ENCODE measurements at regions not wholly inside any gene's neighbourhood (a gene's known extent, or its start where the extent isn't known, plus 50 kb on each side); places are given as distances from the start of the nearest gene placed in this dataset.

GRCh38 chr13:70424428-70424827 lies 316.2 kb upstream of the KLHL1 start:
- peaks cover 3% of the 10 kb centered on the region for H3K36me3 Mint-ChIP-seq (ENCODE audit: low read depth)
- H3K27ac Mint-ChIP-seq = no peak overlapping the region
- H3K4me3 Mint-ChIP-seq (ENCODE audit: low read depth) = no peak overlapping the region
- peaks cover 2% of the 10 kb centered on the region for H3K4me1 Mint-ChIP-seq (ENCODE audit: low read depth)
- DNase-seq (ENCODE audit: low spot score) = no peak
- intact Hi-C loops (cut with micrococcal nuclease) = no loop called here
- peaks cover 7% of the 10 kb centered on the region for H3K9me3 Mint-ChIP-seq
- H3K27me3 Mint-ChIP-seq (ENCODE audit: low read depth) = no peaks in the 10 kb centered on the region

GRCh38 chr13:70415136-70415535 lies 306.9 kb upstream of the KLHL1 start:
- no peak overlapping the region for H3K27ac Mint-ChIP-seq
- H3K27me3 Mint-ChIP-seq (ENCODE audit: low read depth) = no peaks in the 10 kb centered on the region
- intact Hi-C loops (cut with micrococcal nuclease) = no loop called here
- H3K9me3 Mint-ChIP-seq = peaks cover 20% of the 10 kb centered on the region
- no peak overlapping the region for H3K4me3 Mint-ChIP-seq (ENCODE audit: low read depth)
- no peaks in the 10 kb centered on the region for H3K36me3 Mint-ChIP-seq (ENCODE audit: low read depth)
- DNase-seq (ENCODE audit: low spot score) = no peak
- no peaks in the 10 kb centered on the region for H3K4me1 Mint-ChIP-seq (ENCODE audit: low read depth)

GRCh38 chr13:70408865-70409264 lies 300.6 kb upstream of the KLHL1 start:
- H3K27me3 Mint-ChIP-seq (ENCODE audit: low read depth) = no peaks in the 10 kb centered on the region
- intact Hi-C loops (cut with micrococcal nuclease) = no loop called here
- no peak overlapping the region for H3K4me3 Mint-ChIP-seq (ENCODE audit: low read depth)
- H3K36me3 Mint-ChIP-seq (ENCODE audit: low read depth) = no peaks in the 10 kb centered on the region
- peaks cover 9% of the 10 kb centered on the region for H3K9me3 Mint-ChIP-seq
- H3K27ac Mint-ChIP-seq = no peak overlapping the region
- DNase-seq (ENCODE audit: low spot score) = no peak
- no peaks in the 10 kb centered on the region for H3K4me1 Mint-ChIP-seq (ENCODE audit: low read depth)

- peaks cover 4% of the 10 kb centered on the region for H3K9me3 Mint-ChIP-seq
- no peaks in the 10 kb centered on the region for H3K27me3 Mint-ChIP-seq (ENCODE audit: low read depth)
- no peak overlapping the region for H3K27ac Mint-ChIP-seq
These were observed 299.2 kb upstream of the KLHL1 start for GRCh38 chr13:70407486-70407885.

GRCh38 chr13:70405266-70405665 lies 297.0 kb upstream of the KLHL1 start:
- H3K27me3 Mint-ChIP-seq (ENCODE audit: low read depth) = no peaks in the 10 kb centered on the region
- intact Hi-C loops (cut with micrococcal nuclease) = no loop called here
- peaks cover under 1% of the 10 kb centered on the region for H3K9me3 Mint-ChIP-seq
- no peak for DNase-seq (ENCODE audit: low spot score)
- no peaks in the 10 kb centered on the region for H3K36me3 Mint-ChIP-seq (ENCODE audit: low read depth)
- no peak overlapping the region for H3K27ac Mint-ChIP-seq
- H3K4me3 Mint-ChIP-seq (ENCODE audit: low read depth) = no peak overlapping the region
- H3K4me1 Mint-ChIP-seq (ENCODE audit: low read depth) = no peaks in the 10 kb centered on the region

More at GRCh38 chr13:70407486-70407885, 299.2 kb upstream of the KLHL1 start:
- no peak for DNase-seq (ENCODE audit: low spot score)
- no peaks in the 10 kb centered on the region for H3K36me3 Mint-ChIP-seq (ENCODE audit: low read depth)
- no peak overlapping the region for H3K4me3 Mint-ChIP-seq (ENCODE audit: low read depth)
- intact Hi-C loops (cut with micrococcal nuclease) = no loop called here
- no peaks in the 10 kb centered on the region for H3K4me1 Mint-ChIP-seq (ENCODE audit: low read depth)

GRCh38 chr13:70394031-70394548 lies 285.8 kb upstream of the KLHL1 start:
- H3K27ac Mint-ChIP-seq = no peak overlapping the region

GRCh38 chr13:70391678-70392077 lies 283.4 kb upstream of the KLHL1 start:
- Mint-ChIP-seq H3K4me1 (ENCODE audit: low read depth) (no peaks in the 10 kb centered on the region), H3K27ac (no peak overlapping the region), H3K27me3 (ENCODE audit: low read depth) (no peaks in the 10 kb centered on the region), H3K9me3 (peaks cover 8% of the 10 kb centered on the region), H3K4me3 (ENCODE audit: low read depth) (no peak overlapping the region), H3K36me3 (ENCODE audit: low read depth) (no peaks in the 10 kb centered on the region)
- no peak for DNase-seq (ENCODE audit: low spot score)
- intact Hi-C loops (cut with micrococcal nuclease) = no loop called here

More at GRCh38 chr13:70394031-70394548, 285.8 kb upstream of the KLHL1 start:
- H3K36me3 Mint-ChIP-seq (ENCODE audit: low read depth) = no peaks in the 10 kb centered on the region
- intact Hi-C loops (cut with micrococcal nuclease) = no loop called here
- no peaks in the 10 kb centered on the region for H3K27me3 Mint-ChIP-seq (ENCODE audit: low read depth)
- no peaks in the 10 kb centered on the region for H3K4me1 Mint-ChIP-seq (ENCODE audit: low read depth)
- no peak for DNase-seq (ENCODE audit: low spot score)
- H3K9me3 Mint-ChIP-seq = peaks cover 11% of the 10 kb centered on the region
- H3K4me3 Mint-ChIP-seq (ENCODE audit: low read depth) = no peak overlapping the region

- peaks cover 7% of the 10 kb centered on the region for H3K9me3 Mint-ChIP-seq
- no peaks in the 10 kb centered on the region for H3K36me3 Mint-ChIP-seq (ENCODE audit: low read depth)
- no peak overlapping the region for H3K27ac Mint-ChIP-seq
- H3K4me1 Mint-ChIP-seq (ENCODE audit: low read depth) = no peaks in the 10 kb centered on the region
- DNase-seq (ENCODE audit: low spot score) = no peak
- H3K27me3 Mint-ChIP-seq (ENCODE audit: low read depth) = no peaks in the 10 kb centered on the region
- no peak overlapping the region for H3K4me3 Mint-ChIP-seq (ENCODE audit: low read depth)
- intact Hi-C loops (cut with micrococcal nuclease) = no loop called here
These were observed 282.7 kb upstream of the KLHL1 start for GRCh38 chr13:70390968-70391367.

- intact Hi-C loops (cut with micrococcal nuclease) = no loop called here
- Mint-ChIP-seq H3K4me1 (ENCODE audit: low read depth) (no peaks in the 10 kb centered on the region), H3K36me3 (ENCODE audit: low read depth) (no peaks in the 10 kb centered on the region), H3K9me3 (peaks cover 7% of the 10 kb centered on the region), H3K4me3 (ENCODE audit: low read depth) (no peak overlapping the region), H3K27ac (no peak overlapping the region), H3K27me3 (ENCODE audit: low read depth) (no peaks in the 10 kb centered on the region)
- no peak for DNase-seq (ENCODE audit: low spot score)
These were observed 281.8 kb upstream of the KLHL1 start for GRCh38 chr13:70390064-70390463.

GRCh38 chr13:70388935-70389334 lies 280.7 kb upstream of the KLHL1 start:
- DNase-seq (ENCODE audit: low spot score) = no peak
- Mint-ChIP-seq H3K4me3 (ENCODE audit: low read depth) (no peak overlapping the region), H3K9me3 (peaks cover 7% of the 10 kb centered on the region), H3K4me1 (ENCODE audit: low read depth) (no peaks in the 10 kb centered on the region), H3K27ac (no peak overlapping the region), H3K27me3 (ENCODE audit: low read depth) (no peaks in the 10 kb centered on the region), H3K36me3 (ENCODE audit: low read depth) (no peaks in the 10 kb centered on the region)
- intact Hi-C loops (cut with micrococcal nuclease) = no loop called here

GRCh38 chr13:70386919-70387318 lies 278.7 kb upstream of the KLHL1 start:
- Mint-ChIP-seq H3K27me3 (ENCODE audit: low read depth) (no peaks in the 10 kb centered on the region), H3K4me1 (ENCODE audit: low read depth) (no peaks in the 10 kb centered on the region), H3K27ac (no peak overlapping the region), H3K9me3 (peaks cover 4% of the 10 kb centered on the region), H3K4me3 (ENCODE audit: low read depth) (no peak overlapping the region), H3K36me3 (ENCODE audit: low read depth) (no peaks in the 10 kb centered on the region)
- DNase-seq (ENCODE audit: low spot score) = no peak
- intact Hi-C loops (cut with micrococcal nuclease) = no loop called here

- no peak for DNase-seq (ENCODE audit: low spot score)
- Mint-ChIP-seq H3K4me3 (ENCODE audit: low read depth) (no peak overlapping the region), H3K27ac (no peak overlapping the region), H3K9me3 (peaks cover 4% of the 10 kb centered on the region), H3K36me3 (ENCODE audit: low read depth) (no peaks in the 10 kb centered on the region), H3K27me3 (ENCODE audit: low read depth) (no peaks in the 10 kb centered on the region), H3K4me1 (ENCODE audit: low read depth) (no peaks in the 10 kb centered on the region)
- intact Hi-C loops (cut with micrococcal nuclease) = no loop called here
These were observed 277.6 kb upstream of the KLHL1 start for GRCh38 chr13:70385852-70386251.

- no peaks in the 10 kb centered on the region for H3K4me1 Mint-ChIP-seq (ENCODE audit: low read depth)
- intact Hi-C loops (cut with micrococcal nuclease) = no loop called here
- no peaks in the 10 kb centered on the region for H3K36me3 Mint-ChIP-seq (ENCODE audit: low read depth)
- no peak for DNase-seq (ENCODE audit: low spot score)
- peaks cover 8% of the 10 kb centered on the region for H3K9me3 Mint-ChIP-seq
- no peak overlapping the region for H3K4me3 Mint-ChIP-seq (ENCODE audit: low read depth)
- no peak overlapping the region for H3K27ac Mint-ChIP-seq
- no peaks in the 10 kb centered on the region for H3K27me3 Mint-ChIP-seq (ENCODE audit: low read depth)
These were observed 275.9 kb upstream of the KLHL1 start for GRCh38 chr13:70384156-70384555.

- no peak overlapping the region for H3K27ac Mint-ChIP-seq
- H3K4me3 Mint-ChIP-seq (ENCODE audit: low read depth) = no peak overlapping the region
- no peaks in the 10 kb centered on the region for H3K4me1 Mint-ChIP-seq (ENCODE audit: low read depth)
- intact Hi-C loops (cut with micrococcal nuclease) = no loop called here
- DNase-seq (ENCODE audit: low spot score) = no peak
- H3K36me3 Mint-ChIP-seq (ENCODE audit: low read depth) = no peaks in the 10 kb centered on the region
- H3K27me3 Mint-ChIP-seq (ENCODE audit: low read depth) = no peaks in the 10 kb centered on the region
- peaks cover 4% of the 10 kb centered on the region for H3K9me3 Mint-ChIP-seq
These were observed 272.6 kb upstream of the KLHL1 start for GRCh38 chr13:70380809-70381208.

All from activated T-helper 2 cell treated with anti-CD3 and anti-CD28 coated beads, Interferon-gamma antibody, Interleukin-2, Interleukin-4, amounts not matched to agents 10 μg/mL and 5 μg/mL and 100 μg/mL, durations not matched to agents 14 hours and 24 hours and 36 hours (primary cell).